ENCODE measurements at regions not wholly inside any gene's neighbourhood (a gene's known extent, or its start where the extent isn't known, plus 50 kb on each side); places are given as distances from the start of the nearest gene placed in this dataset.

- no peak overlapping the region for H3K27ac ChIP-seq (ENCODE audit: low read depth, low read length)
- H3K36me3 Mint-ChIP-seq (ENCODE audit: low read depth, unreplicated experiment): no peaks in the 10 kb centered on the region
- H3K4me3 ChIP-seq (ENCODE audit: insufficient read depth, low read depth, low read length): no peak overlapping the region
- no peaks in the 10 kb centered on the region for H3K9me3 ChIP-seq (ENCODE audit: insufficient read depth, low read depth, low read length)
- no peaks in the 10 kb centered on the region for H3K9me3 Mint-ChIP-seq (ENCODE audit: unreplicated experiment)
- no peak overlapping the region for H3K9ac ChIP-seq (ENCODE audit: low read length)
- H3K79me2 ChIP-seq (ENCODE audit: insufficient read depth, low read length): no peaks in the 10 kb centered on the region
- no peaks in the 10 kb centered on the region for H3K36me3 ChIP-seq (ENCODE audit: insufficient read depth, low read length)
- H3K27me3 Mint-ChIP-seq (ENCODE audit: low read depth, unreplicated experiment): no peaks in the 10 kb centered on the region
- TF ChIP-seq CTCF (IDR thresholded peaks at IDR 0.05; ENCODE audit: insufficient read depth, low read depth, low read length): no peak
- TF ChIP-seq EZH2 (IDR thresholded peaks at IDR 0.05; ENCODE audit: insufficient read depth, low read length): no peak
- H2AFZ ChIP-seq (ENCODE audit: low read depth, low read length): no peak overlapping the region
- no peak overlapping the region for H3K4me2 ChIP-seq (ENCODE audit: low read length)
- no peak overlapping the region for H3K27ac Mint-ChIP-seq (ENCODE audit: unreplicated experiment)
- H3K4me1 Mint-ChIP-seq (ENCODE audit: low read depth, unreplicated experiment): no peaks in the 10 kb centered on the region
- H3K4me3 Mint-ChIP-seq (ENCODE audit: unreplicated experiment): no peak overlapping the region
- no peaks in the 10 kb centered on the region for H3K27me3 ChIP-seq (ENCODE audit: insufficient read depth, low read length)
- FAIRE-seq: no peak
- no peak for DNase-seq (ENCODE audit: low read depth)
- H3K4me1 ChIP-seq (ENCODE audit: insufficient read depth, low read length): no peaks in the 10 kb centered on the region
- no peaks in the 10 kb centered on the region for H4K20me1 ChIP-seq (ENCODE audit: insufficient read depth, low read length)
Observed at GRCh38 chr6:114827135-114827534, 484.3 kb upstream of the HS3ST5 start.

GRCh38 chr6:114824409-114824808 lies 481.6 kb upstream of the HS3ST5 start:
- H3K27me3 ChIP-seq (ENCODE audit: insufficient read depth, low read length): no peaks in the 10 kb centered on the region
- Mint-ChIP-seq H3K4me1 (ENCODE audit: low read depth, unreplicated experiment) (no peaks in the 10 kb centered on the region), H3K9me3 (ENCODE audit: unreplicated experiment) (no peaks in the 10 kb centered on the region), H3K4me3 (ENCODE audit: unreplicated experiment) (no peak overlapping the region), H3K27ac (ENCODE audit: unreplicated experiment) (no peak overlapping the region), H3K27me3 (ENCODE audit: low read depth, unreplicated experiment) (no peaks in the 10 kb centered on the region), H3K36me3 (ENCODE audit: low read depth, unreplicated experiment) (no peaks in the 10 kb centered on the region)
- no peaks in the 10 kb centered on the region for H3K79me2 ChIP-seq (ENCODE audit: insufficient read depth, low read length)
- no peak overlapping the region for H2AFZ ChIP-seq (ENCODE audit: low read depth, low read length)
- no peaks in the 10 kb centered on the region for H4K20me1 ChIP-seq (ENCODE audit: insufficient read depth, low read length)
- no peak overlapping the region for H3K27ac ChIP-seq (ENCODE audit: low read depth, low read length)
- no peak for TF ChIP-seq EZH2 (IDR thresholded peaks at IDR 0.05; ENCODE audit: insufficient read depth, low read length)
- no peak for TF ChIP-seq CTCF (IDR thresholded peaks at IDR 0.05; ENCODE audit: insufficient read depth, low read depth, low read length)
- DNase-seq (ENCODE audit: low read depth): no peak
- no peak for FAIRE-seq
- no peak overlapping the region for H3K4me3 ChIP-seq (ENCODE audit: insufficient read depth, low read depth, low read length)
- no peak overlapping the region for H3K9ac ChIP-seq (ENCODE audit: low read length)
- no peaks in the 10 kb centered on the region for H3K9me3 ChIP-seq (ENCODE audit: insufficient read depth, low read depth, low read length)
- no peaks in the 10 kb centered on the region for H3K4me1 ChIP-seq (ENCODE audit: insufficient read depth, low read length)
- H3K4me2 ChIP-seq (ENCODE audit: low read length): no peak overlapping the region
- H3K36me3 ChIP-seq (ENCODE audit: insufficient read depth, low read length): no peaks in the 10 kb centered on the region

- Histone ChIP-seq H3K27me3 (ENCODE audit: insufficient read depth, low read length) (no peaks in the 10 kb centered on the region), H3K27ac (ENCODE audit: low read depth, low read length) (no peak overlapping the region), H3K4me2 (ENCODE audit: low read length) (no peak overlapping the region), H3K79me2 (ENCODE audit: insufficient read depth, low read length) (no peaks in the 10 kb centered on the region), H2AFZ (ENCODE audit: low read depth, low read length) (no peak overlapping the region), H3K9ac (ENCODE audit: low read length) (no peak overlapping the region), H4K20me1 (ENCODE audit: insufficient read depth, low read length) (no peaks in the 10 kb centered on the region), H3K36me3 (ENCODE audit: insufficient read depth, low read length) (no peaks in the 10 kb centered on the region), H3K9me3 (ENCODE audit: insufficient read depth, low read depth, low read length) (no peaks in the 10 kb centered on the region), H3K4me3 (ENCODE audit: insufficient read depth, low read depth, low read length) (no peak overlapping the region), H3K4me1 (ENCODE audit: insufficient read depth, low read length) (no peaks in the 10 kb centered on the region)
- no peak overlapping the region for H3K27ac Mint-ChIP-seq (ENCODE audit: unreplicated experiment)
- H3K36me3 Mint-ChIP-seq (ENCODE audit: low read depth, unreplicated experiment): no peaks in the 10 kb centered on the region
- no peaks in the 10 kb centered on the region for H3K27me3 Mint-ChIP-seq (ENCODE audit: low read depth, unreplicated experiment)
- H3K4me3 Mint-ChIP-seq (ENCODE audit: unreplicated experiment): no peak overlapping the region
- H3K4me1 Mint-ChIP-seq (ENCODE audit: low read depth, unreplicated experiment): no peaks in the 10 kb centered on the region
- H3K9me3 Mint-ChIP-seq (ENCODE audit: unreplicated experiment): peaks cover 2% of the 10 kb centered on the region
- FAIRE-seq (no peak), DNase-seq (ENCODE audit: low read depth) (no peak)
- TF ChIP-seq CTCF (IDR thresholded peaks at IDR 0.05; ENCODE audit: insufficient read depth, low read depth, low read length) (no peak), EZH2 (IDR thresholded peaks at IDR 0.05; ENCODE audit: insufficient read depth, low read length) (no peak)
Observed at GRCh38 chr6:114816678-114817077, 473.9 kb upstream of the HS3ST5 start.

Data from astrocyte (in vitro differentiated cells and primary cell).